Activated CD8-positive, alpha-beta T cell treated with anti-CD3 and anti-CD28 coated beads, Interleukin-2, amount 10 ng/mL, durations not matched to agents 7 days and 5 days (primary cell): ENCODE measurements at regions not wholly inside any gene's neighbourhood (a gene's known extent, or its start where the extent isn't known, plus 50 kb on each side); places are given as distances from the start of the nearest gene placed in this dataset.
"Not testable (repeated sequence)": the region's sequence is repeated elsewhere in the genome, so short reads cannot be mapped to it uniquely, and the experiment has no call there.

Source experiments
- ATAC-seq: fragments of 150-1000 bp; cut with Tn5 transposase; one replicate; pipeline ENCODE4 v1.10.0; 2021; ENCODE audit warnings: moderate library complexity
- CTCF ChIA-PET: fragments of 350-600 bp; sonication (Branson Sonifier 250); formaldehyde crosslinking; loops from one replicate; lab custom pipeline; 2021; ENCODE audit warnings: antibody characterized with exemption; lab: Charles Lee
- POLR2A ChIA-PET: fragments of 350-600 bp; sonication (Branson Sonifier 250); formaldehyde crosslinking; loops from one replicate; lab custom pipeline; 2021; ENCODE audit warnings: antibody characterized with exemption; lab: Charles Lee
- DNase-seq: peaks from one replicate; pipeline ENCODE4 v3.0.0-alpha.2; 2020
- H3K27ac Mint-ChIP-seq: one replicate; pipeline ENCODE4 v1.8.0; 2021; ENCODE audit warnings: mild to moderate bottlenecking, mixed read lengths
- H3K27me3 Mint-ChIP-seq: one replicate; pipeline ENCODE4 v1.8.0; 2021; ENCODE audit warnings: low read depth, mixed read lengths
- H3K36me3 Mint-ChIP-seq: one replicate; pipeline ENCODE4 v1.8.0; 2021; ENCODE audit warnings: low read depth, mixed read lengths
- H3K4me1 Mint-ChIP-seq: one replicate; pipeline ENCODE4 v1.8.0; 2021; ENCODE audit warnings: low read depth, mixed read lengths
- H3K4me3 Mint-ChIP-seq: one replicate; pipeline ENCODE4 v1.8.0; 2021; ENCODE audit warnings: mild to moderate bottlenecking, mixed read lengths
- H3K9me3 Mint-ChIP-seq: one replicate; pipeline ENCODE4 v1.8.0; 2022; ENCODE audit warnings: mixed read lengths; ENCODE audit not compliant: insufficient read depth

- CTCF ChIA-PET, ATAC-seq, H3K27me3 Mint-ChIP-seq, H3K27ac Mint-ChIP-seq, DNase-seq, H3K4me1 Mint-ChIP-seq, H3K36me3 Mint-ChIP-seq, POLR2A ChIA-PET, H3K4me3 Mint-ChIP-seq: not testable (repeated sequence)
- peaks cover 12% of the 10 kb centered on the region for H3K9me3 Mint-ChIP-seq
Measured at GRCh38 chr14:43326501-43327407, 1180.3 kb downstream of the FSCB start.

DNA sequence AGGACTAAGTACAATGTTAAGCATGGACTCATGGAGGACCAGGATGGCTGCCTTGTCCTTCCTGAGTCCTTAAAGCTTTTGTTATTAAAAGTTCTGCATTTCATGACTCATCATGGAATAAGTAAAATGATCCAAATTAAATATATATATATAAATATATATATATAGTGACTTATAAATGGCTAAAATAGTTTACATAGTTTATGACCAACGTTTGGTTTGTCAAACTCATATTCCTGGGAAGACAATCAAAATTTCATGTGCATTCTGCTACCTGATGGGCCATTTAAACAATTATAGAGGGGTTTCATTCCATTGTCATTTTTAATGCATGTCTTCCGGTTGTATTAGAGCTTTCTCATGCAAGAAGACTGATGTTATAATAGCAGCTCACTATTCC lies 1190.7 kb downstream of the FSCB start:
- Mint-ChIP-seq H3K9me3 (peaks cover 7% of the 10 kb centered on the region), H3K27ac (no peak overlapping the region), H3K4me3 (no peak overlapping the region), H3K4me1 (no peaks in the 10 kb centered on the region), H3K36me3 (no peaks in the 10 kb centered on the region), H3K27me3 (no peaks in the 10 kb centered on the region)
- no peak for ATAC-seq
- no peak for DNase-seq
- POLR2A ChIA-PET = no interaction called here
- CTCF ChIA-PET = no interaction called here

GRCh38 chr14:43313719-43314118 lies 1193.4 kb downstream of the FSCB start:
- Mint-ChIP-seq H3K4me1 (no peaks in the 10 kb centered on the region), H3K27me3 (no peaks in the 10 kb centered on the region), H3K36me3 (no peaks in the 10 kb centered on the region), H3K9me3 (peaks cover 7% of the 10 kb centered on the region), H3K27ac (no peak overlapping the region), H3K4me3 (no peak overlapping the region)
- ATAC-seq (no peak), DNase-seq (no peak)
- ChIA-PET POLR2A (no interaction called here), CTCF (no interaction called here)

- CTCF ChIA-PET = no interaction called here
Measured at GRCh38 chr14:43308421-43309110, 1198.5 kb downstream of the FSCB start.

DNA sequence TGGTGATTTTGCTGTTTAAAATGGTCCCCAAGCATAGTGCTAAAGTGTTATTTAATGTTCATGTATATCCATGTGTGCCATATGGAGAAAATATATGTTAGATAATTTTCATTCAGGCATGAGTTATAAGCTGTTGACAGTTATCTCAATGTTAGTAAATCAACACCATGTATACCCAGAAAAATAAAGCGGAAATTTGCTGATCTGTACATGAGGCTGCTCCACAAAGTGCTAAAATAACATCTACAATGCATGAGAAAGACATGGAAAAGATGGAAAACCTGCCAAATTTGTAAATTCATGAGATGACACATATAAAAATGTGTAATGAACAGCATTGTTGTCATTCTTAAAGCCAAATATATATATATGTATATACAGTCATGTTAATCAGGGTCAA lies 1199.2 kb downstream of the FSCB start:
- ChIA-PET CTCF (no interaction called here), POLR2A (no interaction called here)
- DNase-seq = no peak
- no peak for ATAC-seq
- Mint-ChIP-seq H3K27me3 (no peaks in the 10 kb centered on the region), H3K9me3 (peaks cover 5% of the 10 kb centered on the region), H3K4me3 (no peak overlapping the region), H3K4me1 (no peaks in the 10 kb centered on the region), H3K36me3 (no peaks in the 10 kb centered on the region), H3K27ac (no peak overlapping the region)

More at GRCh38 chr14:43308421-43309110, 1198.5 kb downstream of the FSCB start:
- Mint-ChIP-seq H3K4me3 (no peak overlapping the region), H3K4me1 (no peaks in the 10 kb centered on the region), H3K36me3 (no peaks in the 10 kb centered on the region), H3K27ac (no peak overlapping the region), H3K9me3 (peaks cover 7% of the 10 kb centered on the region), H3K27me3 (no peaks in the 10 kb centered on the region)
- POLR2A ChIA-PET = no interaction called here
- DNase-seq (no peak), ATAC-seq (no peak)

- Mint-ChIP-seq H3K36me3 (no peaks in the 10 kb centered on the region), H3K4me3 (no peak overlapping the region), H3K9me3 (peaks cover 4% of the 10 kb centered on the region), H3K27ac (no peak overlapping the region), H3K27me3 (no peaks in the 10 kb centered on the region), H3K4me1 (no peaks in the 10 kb centered on the region)
- ATAC-seq = no peak
- no peak for DNase-seq
- ChIA-PET CTCF (no interaction called here), POLR2A (no interaction called here)
Measured at GRCh38 chr14:43306053-43306452, 1201.0 kb downstream of the FSCB start.

GRCh38 chr14:43297794-43298193 lies 1209.3 kb downstream of the FSCB start:
- DNase-seq (no peak), ATAC-seq (no peak)
- Mint-ChIP-seq H3K36me3 (no peaks in the 10 kb centered on the region), H3K4me1 (no peaks in the 10 kb centered on the region), H3K9me3 (peaks cover 5% of the 10 kb centered on the region), H3K4me3 (no peak overlapping the region), H3K27me3 (no peaks in the 10 kb centered on the region), H3K27ac (no peak overlapping the region)
- ChIA-PET POLR2A (no interaction called here), CTCF (no interaction called here)

DNA sequence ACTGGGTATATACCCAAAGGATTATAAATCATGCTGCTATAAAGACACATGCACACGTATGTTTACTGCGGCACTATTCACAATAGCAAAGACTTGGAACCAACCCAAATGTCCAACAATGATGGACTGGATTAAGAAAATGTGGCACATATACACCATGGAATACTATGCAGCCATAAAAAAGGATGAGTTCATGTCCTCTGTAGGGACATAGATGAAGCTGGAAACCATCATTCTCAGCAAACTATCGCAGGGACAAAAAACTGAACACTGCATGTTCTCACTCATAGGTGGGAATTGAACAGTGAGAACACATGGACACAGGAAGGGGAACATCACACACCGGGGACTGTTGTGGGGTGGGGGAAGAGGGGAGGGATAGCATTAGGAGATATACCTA lies 1211.0 kb downstream of the FSCB start:
- DNase-seq, H3K4me1 Mint-ChIP-seq, ATAC-seq, H3K36me3 Mint-ChIP-seq, H3K4me3 Mint-ChIP-seq, H3K27me3 Mint-ChIP-seq, H3K27ac Mint-ChIP-seq, POLR2A ChIA-PET, CTCF ChIA-PET, H3K9me3 Mint-ChIP-seq: not testable (repeated sequence)

DNA sequence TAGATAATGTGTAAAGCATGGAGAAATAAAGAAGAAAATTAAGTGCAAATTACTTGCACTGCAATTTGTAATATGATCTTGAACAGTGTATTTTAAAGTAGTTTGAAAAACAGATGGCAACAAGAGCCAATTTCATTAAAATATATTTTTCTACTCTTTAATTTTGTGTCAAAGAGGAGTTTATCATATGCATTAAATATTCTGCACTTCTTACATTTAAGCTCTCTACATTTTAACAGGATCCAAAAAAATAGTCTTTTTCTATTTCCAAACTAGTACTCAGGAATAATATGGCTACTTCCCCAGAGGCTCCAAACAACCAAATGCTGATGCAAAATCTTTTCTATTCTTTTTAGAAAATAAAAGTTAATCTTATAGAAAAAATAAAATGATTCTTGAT lies 1221.5 kb downstream of the FSCB start:
- ATAC-seq (no peak), DNase-seq (no peak)
- ChIA-PET POLR2A (interaction anchor here (0.6 kb wide), 1 partner anchor 193 kb away, joined by 3 read pairs; no protein-coding TSS in a partner anchor), CTCF (no interaction called here)
- no peaks in the 10 kb centered on the region for H3K27me3 Mint-ChIP-seq
- H3K4me1 Mint-ChIP-seq = no peaks in the 10 kb centered on the region
- H3K27ac Mint-ChIP-seq = no peak overlapping the region
- H3K9me3 Mint-ChIP-seq = peaks cover 16% of the 10 kb centered on the region
- no peak overlapping the region for H3K4me3 Mint-ChIP-seq
- no peaks in the 10 kb centered on the region for H3K36me3 Mint-ChIP-seq

GRCh38 chr14:43260056-43260455 lies 1247.0 kb downstream of the FSCB start:
- DNase-seq (no peak), ATAC-seq (no peak)
- Mint-ChIP-seq H3K36me3 (no peaks in the 10 kb centered on the region), H3K4me3 (no peak overlapping the region), H3K9me3 (peaks cover 12% of the 10 kb centered on the region), H3K4me1 (no peaks in the 10 kb centered on the region), H3K27me3 (no peaks in the 10 kb centered on the region), H3K27ac (no peak overlapping the region)
- CTCF ChIA-PET = no interaction called here
- POLR2A ChIA-PET = no interaction called here

- H3K27me3 Mint-ChIP-seq = no peaks in the 10 kb centered on the region
- DNase-seq (no peak), ATAC-seq (no peak)
- peaks cover 16% of the 10 kb centered on the region for H3K9me3 Mint-ChIP-seq
- no peak overlapping the region for H3K4me3 Mint-ChIP-seq
- no peaks in the 10 kb centered on the region for H3K36me3 Mint-ChIP-seq
- ChIA-PET POLR2A (no interaction called here), CTCF (no interaction called here)
- H3K4me1 Mint-ChIP-seq = no peaks in the 10 kb centered on the region
- no peak overlapping the region for H3K27ac Mint-ChIP-seq
Measured at GRCh38 chr14:43258396-43258795, 1248.7 kb downstream of the FSCB start.

- H3K27ac Mint-ChIP-seq, H3K4me1 Mint-ChIP-seq, H3K27me3 Mint-ChIP-seq, DNase-seq, CTCF ChIA-PET, H3K36me3 Mint-ChIP-seq, H3K4me3 Mint-ChIP-seq, POLR2A ChIA-PET, ATAC-seq: not testable (repeated sequence)
- peaks cover 15% of the 10 kb centered on the region for H3K9me3 Mint-ChIP-seq
Measured at GRCh38 chr14:43256996-43257395, 1250.1 kb downstream of the FSCB start.
